ENCODE measurements at regions not wholly inside any gene's neighbourhood (a gene's known extent, or its start where the extent isn't known, plus 50 kb on each side); places are given as distances from the start of the nearest gene placed in this dataset.

- TF ChIP-seq, protein P1, sequence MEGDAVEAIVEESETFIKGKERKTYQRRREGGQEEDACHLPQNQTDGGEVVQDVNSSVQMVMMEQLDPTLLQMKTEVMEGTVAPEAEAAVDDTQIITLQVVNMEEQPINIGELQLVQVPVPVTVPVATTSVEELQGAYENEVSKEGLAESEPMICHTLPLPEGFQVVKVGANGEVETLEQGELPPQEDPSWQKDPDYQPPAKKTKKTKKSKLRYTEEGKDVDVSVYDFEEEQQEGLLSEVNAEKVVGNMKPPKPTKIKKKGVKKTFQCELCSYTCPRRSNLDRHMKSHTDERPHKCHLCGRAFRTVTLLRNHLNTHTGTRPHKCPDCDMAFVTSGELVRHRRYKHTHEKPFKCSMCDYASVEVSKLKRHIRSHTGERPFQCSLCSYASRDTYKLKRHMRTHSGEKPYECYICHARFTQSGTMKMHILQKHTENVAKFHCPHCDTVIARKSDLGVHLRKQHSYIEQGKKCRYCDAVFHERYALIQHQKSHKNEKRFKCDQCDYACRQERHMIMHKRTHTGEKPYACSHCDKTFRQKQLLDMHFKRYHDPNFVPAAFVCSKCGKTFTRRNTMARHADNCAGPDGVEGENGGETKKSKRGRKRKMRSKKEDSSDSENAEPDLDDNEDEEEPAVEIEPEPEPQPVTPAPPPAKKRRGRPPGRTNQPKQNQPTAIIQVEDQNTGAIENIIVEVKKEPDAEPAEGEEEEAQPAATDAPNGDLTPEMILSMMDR (conservative IDR thresholded peaks at IDR 0.05; ENCODE audit: low read depth, low read length) = no peak
- TF ChIP-seq EZH2 (IDR thresholded peaks at IDR 0.05; ENCODE audit: borderline replicate concordance, low read depth, low read length, poor library complexity, severe bottlenecking) = no peak
Measured at GRCh38 chr4:56209767-56210166, 177.5 kb downstream of the AASDH start.
